ENCODE measurements at regions not wholly inside any gene's neighbourhood (a gene's known extent, or its start where the extent isn't known, plus 50 kb on each side); places are given as distances from the start of the nearest gene placed in this dataset.

- TF ChIP-seq, protein P1, sequence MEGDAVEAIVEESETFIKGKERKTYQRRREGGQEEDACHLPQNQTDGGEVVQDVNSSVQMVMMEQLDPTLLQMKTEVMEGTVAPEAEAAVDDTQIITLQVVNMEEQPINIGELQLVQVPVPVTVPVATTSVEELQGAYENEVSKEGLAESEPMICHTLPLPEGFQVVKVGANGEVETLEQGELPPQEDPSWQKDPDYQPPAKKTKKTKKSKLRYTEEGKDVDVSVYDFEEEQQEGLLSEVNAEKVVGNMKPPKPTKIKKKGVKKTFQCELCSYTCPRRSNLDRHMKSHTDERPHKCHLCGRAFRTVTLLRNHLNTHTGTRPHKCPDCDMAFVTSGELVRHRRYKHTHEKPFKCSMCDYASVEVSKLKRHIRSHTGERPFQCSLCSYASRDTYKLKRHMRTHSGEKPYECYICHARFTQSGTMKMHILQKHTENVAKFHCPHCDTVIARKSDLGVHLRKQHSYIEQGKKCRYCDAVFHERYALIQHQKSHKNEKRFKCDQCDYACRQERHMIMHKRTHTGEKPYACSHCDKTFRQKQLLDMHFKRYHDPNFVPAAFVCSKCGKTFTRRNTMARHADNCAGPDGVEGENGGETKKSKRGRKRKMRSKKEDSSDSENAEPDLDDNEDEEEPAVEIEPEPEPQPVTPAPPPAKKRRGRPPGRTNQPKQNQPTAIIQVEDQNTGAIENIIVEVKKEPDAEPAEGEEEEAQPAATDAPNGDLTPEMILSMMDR (conservative IDR thresholded peaks at IDR 0.05; ENCODE audit: low read depth, low read length) = no peak
- no peak for TF ChIP-seq EZH2 (IDR thresholded peaks at IDR 0.05; ENCODE audit: borderline replicate concordance, low read depth, low read length, poor library complexity, severe bottlenecking)
Observed at GRCh38 chr18:70405052-70405451, 116.2 kb downstream of the SOCS6 start.

All from A673 (cell line).